ENCODE measurements at regions not wholly inside any gene's neighbourhood (a gene's known extent, or its start where the extent isn't known, plus 50 kb on each side); places are given as distances from the start of the nearest gene placed in this dataset.

GRCh38 chr6:56297022-56297989 lies 49.9 kb upstream of the COL21A1 start:
- no peaks in the 10 kb centered on the region for H3K36me3 ChIP-seq (ENCODE audit: control insufficient read depth in 1 of 2, insufficient read depth in 2 of 2, low read length in 2 of 2)
- no peaks in the 10 kb centered on the region for H3K79me2 ChIP-seq (ENCODE audit: control insufficient read depth, insufficient read depth, low read length, poor library complexity)
- WGBS (ENCODE audit: extremely low coverage, insufficient coverage, insufficient read length), result no CpG with 5 or more reads among the region's 2 CpGs
- no peak overlapping the region for H4K8ac ChIP-seq (ENCODE audit: low read depth, low read length)
- H3K14ac ChIP-seq (ENCODE audit: low read length), result no peak overlapping the region
- no peak overlapping the region for H3K4me3 ChIP-seq (ENCODE audit: low read depth, low read length)
- no peak overlapping the region for H3K4ac ChIP-seq (ENCODE audit: low read depth, low read length)
- no peaks in the 10 kb centered on the region for H3K27me3 ChIP-seq (ENCODE audit: insufficient read depth, low read length)
- no peak overlapping the region for H3K27ac ChIP-seq (ENCODE audit: low read depth, low read length)
- no peak overlapping the region for H3K9ac ChIP-seq (ENCODE audit: low read length)
- H4K12ac ChIP-seq (ENCODE audit: low read depth, low read length), result no peak overlapping the region
- H2BK12ac ChIP-seq (ENCODE audit: low read length), result no peak overlapping the region
- DNase-seq, result peak in 1 of 2 donors; percentile 52
- H3K79me1 ChIP-seq (ENCODE audit: low read length), result no peaks in the 10 kb centered on the region
- H2AK5ac ChIP-seq (ENCODE audit: low read length), result no peak overlapping the region
- H3K18ac ChIP-seq (ENCODE audit: low read length), result no peak overlapping the region
- H2AFZ ChIP-seq (ENCODE audit: insufficient read depth, low read length, poor library complexity), result no peak overlapping the region
- no peak overlapping the region for H3K4me2 ChIP-seq (ENCODE audit: low read length)
- H3K23ac ChIP-seq (ENCODE audit: low read length), result no peak overlapping the region
- no peak overlapping the region for H4K91ac ChIP-seq (ENCODE audit: low read depth, low read length)
- no peak overlapping the region for H2BK5ac ChIP-seq (ENCODE audit: low read depth, low read length, poor library complexity)
- no peaks in the 10 kb centered on the region for H3K9me3 ChIP-seq (ENCODE audit: insufficient read depth, low read depth, low read length)
- H2BK120ac ChIP-seq (ENCODE audit: insufficient read depth, low read length, poor library complexity), result no peak overlapping the region
- H3K4me1 ChIP-seq (ENCODE audit: control insufficient read depth in 1 of 2, insufficient read depth in 2 of 2, low read length in 2 of 2), result no peaks in the 10 kb centered on the region
